Parathyroid adenoma (tissue), 2 donors: ENCODE measurements at regions not wholly inside any gene's neighbourhood (a gene's known extent, or its start where the extent isn't known, plus 50 kb on each side); places are given as distances from the start of the nearest gene placed in this dataset.

ENCODE experiments used
- H2AFZ ChIP-seq: fragments of 300-600 bp; sonication (generic); one replicate; pipeline ENCODE4 v1.7.0; 2017; ENCODE audit warnings: antibody characterized with exemption, mild to moderate bottlenecking
- H3K27ac ChIP-seq: fragments of 300-600 bp; sonication (generic); one replicate; pipeline ENCODE4 v1.7.0; 2017
- H3K27me3 ChIP-seq: fragments of 300-600 bp; sonication (generic); one replicate; pipeline ENCODE4 v1.7.0; 2017; ENCODE audit warnings: low read length; ENCODE audit not compliant: control insufficient read depth, insufficient read depth
- H3K36me3 ChIP-seq: fragments of 300-600 bp; sonication (generic); one replicate; pipeline ENCODE4 v1.7.0; 2017; ENCODE audit warnings: low read length; ENCODE audit not compliant: control insufficient read depth, insufficient read depth
- H3K4me1 ChIP-seq: fragments of 300-600 bp; sonication (generic); one replicate; pipeline ENCODE4 v1.7.0; 2017; ENCODE audit warnings: control low read depth
- H3K4me2 ChIP-seq: fragments of 300-600 bp; sonication (generic); one replicate; pipeline ENCODE4 v1.7.0; 2017; ENCODE audit warnings: low read length
- H3K4me3 ChIP-seq: fragments of 300-600 bp; sonication (generic); one replicate; pipeline ENCODE4 v1.7.0; 2017; ENCODE audit warnings: low read depth, low read length
- H3K79me2 ChIP-seq: fragments of 300-600 bp; sonication (generic); one replicate; pipeline ENCODE4 v1.7.0; 2017; ENCODE audit warnings: control low read depth
- H3K9ac ChIP-seq: fragments of 300-600 bp; sonication (generic); one replicate; pipeline ENCODE4 v1.7.0; 2017; ENCODE audit warnings: mild to moderate bottlenecking
- H3K9me3 ChIP-seq: fragments of 300-600 bp; sonication (generic); one replicate; pipeline ENCODE4 v1.7.0; 2017; ENCODE audit warnings: low read length; ENCODE audit not compliant: control insufficient read depth
- CTCF ChIP-seq: fragments of 300-600 bp; sonication (generic); IDR thresholded peaks from one replicate; pipeline ENCODE4 v1.7.0; 2017; ENCODE audit warnings: antibody characterized with exemption, mild to moderate bottlenecking
- donor health status: primary hyperparathyroidism.

GRCh38 chr5:158485604-158486081, 614.1 kb downstream of the EBF1 start:
- no peaks in the 10 kb centered on the region for H3K9me3 ChIP-seq
- no peak overlapping the region for H3K27ac ChIP-seq
- no peaks in the 10 kb centered on the region for H3K4me1 ChIP-seq
- no peak overlapping the region for H3K9ac ChIP-seq
- H3K36me3 ChIP-seq = no peaks in the 10 kb centered on the region
- H3K79me2 ChIP-seq = no peaks in the 10 kb centered on the region
- H3K27me3 ChIP-seq = no peaks in the 10 kb centered on the region
- TF ChIP-seq CTCF = no peak
- H3K4me2 ChIP-seq = no peak overlapping the region
- no peak overlapping the region for H3K4me3 ChIP-seq
- H2AFZ ChIP-seq = no peak overlapping the region

GRCh38 chr5:158485047-158485446, 614.7 kb downstream of the EBF1 start:
- Histone ChIP-seq H2AFZ (no peak overlapping the region), H3K36me3 (no peaks in the 10 kb centered on the region), H3K4me3 (no peak overlapping the region), H3K9ac (no peak overlapping the region), H3K27me3 (no peaks in the 10 kb centered on the region), H3K79me2 (no peaks in the 10 kb centered on the region), H3K9me3 (no peaks in the 10 kb centered on the region), H3K4me2 (no peak overlapping the region), H3K4me1 (no peaks in the 10 kb centered on the region), H3K27ac (no peak overlapping the region)
- TF ChIP-seq CTCF = no peak

GRCh38 chr5:158484150-158484549, 615.6 kb downstream of the EBF1 start:
- Histone ChIP-seq H2AFZ (no peak overlapping the region), H3K27me3 (no peaks in the 10 kb centered on the region), H3K9me3 (no peaks in the 10 kb centered on the region), H3K27ac (no peak overlapping the region), H3K4me3 (no peak overlapping the region), H3K4me1 (no peaks in the 10 kb centered on the region), H3K9ac (no peak overlapping the region), H3K36me3 (no peaks in the 10 kb centered on the region), H3K4me2 (no peak overlapping the region), H3K79me2 (no peaks in the 10 kb centered on the region)
- no peak for TF ChIP-seq CTCF

DNA sequence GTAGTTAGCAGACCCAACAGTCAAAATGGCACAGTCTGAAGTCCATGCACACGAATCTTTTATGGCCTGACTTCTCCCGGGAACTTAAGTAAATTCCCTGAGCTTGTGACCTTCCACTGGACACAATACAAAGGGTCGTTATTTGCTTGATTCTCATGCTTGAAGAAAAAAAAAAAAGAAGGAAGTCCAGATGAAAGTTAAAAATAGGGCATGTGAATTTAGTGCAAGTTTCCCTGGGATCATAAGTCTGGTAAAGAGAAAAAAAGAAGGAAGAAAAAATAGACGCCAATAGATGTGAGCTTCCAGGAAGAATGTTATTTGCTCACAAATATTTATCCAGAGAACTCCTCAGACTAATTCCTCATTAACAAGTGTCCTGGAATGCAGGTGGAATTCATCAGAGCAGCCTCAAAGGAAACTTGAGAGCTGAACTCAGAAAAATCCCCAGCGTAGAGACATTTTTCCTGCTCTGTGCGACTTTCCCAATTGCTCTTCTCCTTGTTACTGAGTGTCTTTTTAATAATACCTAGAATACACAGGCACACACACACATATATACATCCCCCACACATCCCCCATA, 616.3 kb downstream of the EBF1 start:
- H3K27me3 ChIP-seq = no peaks in the 10 kb centered on the region
- no peaks in the 10 kb centered on the region for H3K9me3 ChIP-seq
- no peak overlapping the region for H3K4me2 ChIP-seq
- no peak overlapping the region for H3K9ac ChIP-seq
- H3K36me3 ChIP-seq = no peaks in the 10 kb centered on the region
- H3K4me1 ChIP-seq = no peaks in the 10 kb centered on the region
- H3K79me2 ChIP-seq = no peaks in the 10 kb centered on the region
- no peak overlapping the region for H3K4me3 ChIP-seq
- peak overlapping the region; percentile 39 for H3K27ac ChIP-seq
- TF ChIP-seq CTCF = no peak
- no peak overlapping the region for H2AFZ ChIP-seq

GRCh38 chr5:158482125-158482524, 617.6 kb downstream of the EBF1 start:
- Histone ChIP-seq H3K27me3 (no peaks in the 10 kb centered on the region), H3K79me2 (no peaks in the 10 kb centered on the region), H2AFZ (no peak overlapping the region), H3K9me3 (no peaks in the 10 kb centered on the region), H3K4me3 (no peak overlapping the region), H3K9ac (no peak overlapping the region), H3K36me3 (no peaks in the 10 kb centered on the region), H3K4me2 (no peak overlapping the region), H3K4me1 (no peaks in the 10 kb centered on the region), H3K27ac (no peak overlapping the region)
- TF ChIP-seq CTCF = no peak
